Neural cell (in vitro differentiated cells): ENCODE measurements at regions not wholly inside any gene's neighbourhood (a gene's known extent, or its start where the extent isn't known, plus 50 kb on each side); places are given as distances from the start of the nearest gene placed in this dataset.

Experiments used
- H2AFZ ChIP-seq: fragments of 200-600, 300-800 bp; sonication (generic), shearing (Covaris generic); 2 replicates; pipeline ENCODE4 v1.6.0; 2014; ENCODE audit warnings: low read depth, mild to moderate bottlenecking, antibody characterized with exemption, low read length, moderate library complexity
- H3F3A ChIP-seq: fragments of 200-600 bp; shearing (Covaris generic); 2 replicates; pipeline ENCODE4 v1.6.1; 2016; ENCODE audit warnings: mild to moderate bottlenecking, moderate library complexity, mixed read lengths, antibody characterized with exemption, low read length; ENCODE audit not compliant: insufficient read depth, poor library complexity, severe bottlenecking
- H3K27ac ChIP-seq: fragments of 200-600, 300-800 bp; sonication (generic), shearing (Covaris generic); 2 replicates; pipeline ENCODE4 v1.5.1; 2014; ENCODE audit warnings: mild to moderate bottlenecking, low read length, moderate library complexity
- H3K27me3 ChIP-seq: fragments of 300-800, 200-600 bp; sonication (generic), shearing (Covaris generic); 2 replicates; pipeline ENCODE4 v1.6.0; 2014; ENCODE audit warnings: mild to moderate bottlenecking, low read depth, low read length, moderate library complexity; ENCODE audit not compliant: insufficient read depth
- H3K36me3 ChIP-seq: fragments of 300-800, 200-600 bp; sonication (generic), shearing (Covaris generic); 2 replicates; pipeline ENCODE4 v1.5.1; 2014; ENCODE audit warnings: mild to moderate bottlenecking, antibody characterized with exemption, low read length, moderate library complexity; ENCODE audit not compliant: insufficient read depth
- H3K4me2 ChIP-seq: fragments of 300-800, 200-600 bp; sonication (generic), shearing (Covaris generic); 2 replicates; pipeline ENCODE4 v1.6.0; 2014; ENCODE audit warnings: mild to moderate bottlenecking, low read length
- H3K4me3 ChIP-seq: fragments of 300-800, 200-600 bp; sonication (generic), shearing (Covaris generic); 2 replicates; pipeline ENCODE4 v1.5.1; 2014; ENCODE audit warnings: mild to moderate bottlenecking, low read length, moderate library complexity
- H3K79me2 ChIP-seq: fragments of 200-600 bp; shearing (Covaris generic); replicated peaks from 2 replicates; pipeline ENCODE4 v1.6.0; 2014; ENCODE audit warnings: mild to moderate bottlenecking, low read length, moderate library complexity; ENCODE audit not compliant: insufficient read depth
- H3K9ac ChIP-seq: fragments of 300-800, 200-600 bp; sonication (generic), shearing (Covaris generic); 2 replicates; pipeline ENCODE4 v1.6.1; 2016; ENCODE audit warnings: mild to moderate bottlenecking, low read length, mixed read lengths
- H3K9me2 ChIP-seq: fragments of 200-600 bp; shearing (Covaris generic); 2 replicates; pipeline ENCODE4 v1.6.1; 2016; ENCODE audit warnings: mild to moderate bottlenecking, low read length, mixed read lengths; ENCODE audit not compliant: insufficient read depth
- H3K9me3 ChIP-seq: fragments of 200-600, 300-800 bp; sonication (generic), shearing (Covaris generic); 2 replicates; pipeline ENCODE4 v1.6.1; 2016; ENCODE audit warnings: mild to moderate bottlenecking, mixed run types, low read length, moderate library complexity, mixed read lengths
- H4K20me1 ChIP-seq: fragments of 200-600 bp; shearing (Covaris generic); 2 replicates; pipeline ENCODE4 v1.6.1; 2016; ENCODE audit warnings: mild to moderate bottlenecking, mixed run types; ENCODE audit not compliant: insufficient read depth
- CTCF ChIP-seq: fragments of 450-650 bp; IDR thresholded peaks from 2 replicates; pipeline ENCODE4 v1.5.1; 2014; ENCODE audit warnings: antibody characterized with exemption, mild to moderate bottlenecking, moderate library complexity; ENCODE audit not compliant: poor library complexity, severe bottlenecking
- EP300 ChIP-seq: fragments of 450-650 bp; conservative IDR thresholded peaks from 2 replicates; pipeline ENCODE4 v1.6.1; 2014; ENCODE audit warnings: antibody characterized with exemption, mild to moderate bottlenecking, moderate library complexity; ENCODE audit not compliant: poor library complexity, severe bottlenecking
- EZH2 ChIP-seq: fragments of 200-600, 300-800 bp; shearing (Covaris generic), sonication (generic); IDR thresholded peaks from 2 replicates; pipeline ENCODE4 v1.6.1; 2014; ENCODE audit warnings: antibody characterized with exemption, low read length, borderline replicate concordance, mild to moderate bottlenecking; ENCODE audit not compliant: insufficient read depth, poor library complexity, severe bottlenecking
- MXI1 ChIP-seq: fragments of 450-650 bp; conservative IDR thresholded peaks from 2 replicates; pipeline ENCODE4 v1.6.1; 2014; ENCODE audit warnings: antibody characterized with exemption, mild to moderate bottlenecking; ENCODE audit not compliant: poor library complexity, severe bottlenecking
- POLR2AphosphoS5 ChIP-seq: IDR thresholded peaks from 2 replicates; pipeline ENCODE4 v1.6.1; 2012
- RAD21 ChIP-seq: fragments of 450-650 bp; conservative IDR thresholded peaks from 2 replicates; pipeline ENCODE4 v1.6.1; 2014; ENCODE audit warnings: antibody characterized with exemption, mild to moderate bottlenecking, moderate library complexity
- REST ChIP-seq: IDR thresholded peaks from 2 replicates; pipeline ENCODE4 v1.6.1; 2012; ENCODE audit warnings: borderline replicate concordance
- SMC3 ChIP-seq: fragments of 450-650 bp; conservative IDR thresholded peaks from 2 replicates; pipeline ENCODE4 v1.6.1; 2014; ENCODE audit warnings: antibody characterized with exemption, mild to moderate bottlenecking, moderate library complexity; ENCODE audit not compliant: poor library complexity
- TAF1 ChIP-seq: IDR thresholded peaks from 2 replicates; pipeline ENCODE4 v1.6.1; 2012; ENCODE audit warnings: low read depth

- Histone ChIP-seq H3F3A (no peaks in the 10 kb centered on the region), H3K27ac (no peak overlapping the region), H4K20me1 (no peaks in the 10 kb centered on the region), H3K36me3 (no peaks in the 10 kb centered on the region), H2AFZ (no peak overlapping the region), H3K9me3 (no peaks in the 10 kb centered on the region), H3K4me3 (no peak overlapping the region), H3K9me2 (no peaks in the 10 kb centered on the region), H3K4me2 (no peak overlapping the region), H3K79me2 (no peaks in the 10 kb centered on the region), H3K9ac (no peak overlapping the region), H3K27me3 (no peaks in the 10 kb centered on the region)
- TF ChIP-seq RAD21 (no peak), EZH2 (no peak), EP300 (no peak), REST (no peak), SMC3 (no peak), POLR2AphosphoS5 (no peak), MXI1 (no peak), TAF1 (no peak), CTCF (no peak)
Observed at GRCh38 chr12:92382383-92382878, 236.8 kb upstream of the BTG1 start.

GRCh38 chr12:92381856-92382255, 236.2 kb upstream of the BTG1 start:
- Histone ChIP-seq H3K9ac (no peak overlapping the region), H3K79me2 (no peaks in the 10 kb centered on the region)

More at GRCh38 chr12:92381856-92382255, 236.2 kb upstream of the BTG1 start:
- H3K27me3 ChIP-seq: no peaks in the 10 kb centered on the region
- H3K36me3 ChIP-seq: no peaks in the 10 kb centered on the region
- TF ChIP-seq SMC3: no peak
- TF ChIP-seq POLR2AphosphoS5: no peak
- TF ChIP-seq EP300: no peak
- no peak for TF ChIP-seq TAF1
- no peak for TF ChIP-seq CTCF
- no peak for TF ChIP-seq REST
- TF ChIP-seq EZH2: no peak
- TF ChIP-seq RAD21: no peak
- TF ChIP-seq MXI1: no peak
- H4K20me1 ChIP-seq: no peaks in the 10 kb centered on the region
- no peak overlapping the region for H2AFZ ChIP-seq
- H3K4me2 ChIP-seq: no peak overlapping the region
- H3K9me2 ChIP-seq: no peaks in the 10 kb centered on the region
- no peaks in the 10 kb centered on the region for H3K9me3 ChIP-seq
- H3F3A ChIP-seq: no peaks in the 10 kb centered on the region
- no peak overlapping the region for H3K27ac ChIP-seq
- no peak overlapping the region for H3K4me3 ChIP-seq
